Effector memory CD8-positive, alpha-beta T cell (primary cell): ENCODE measurements at regions not wholly inside any gene's neighbourhood (a gene's known extent, or its start where the extent isn't known, plus 50 kb on each side); places are given as distances from the start of the nearest gene placed in this dataset.

Source experiments
- ATAC-seq: fragments of 150-1000 bp; cut with Tn5 transposase; replicated peaks from 2 replicates; pipeline ENCODE4 v1.10.0; 2021; ENCODE audit warnings: mild to moderate bottlenecking, moderate library complexity
- DNase-seq, 3 experiments: peaks; one replicate each; pipeline ENCODE4 v3.0.0; 2021
- H3K27ac Mint-ChIP-seq, 2 donors: one replicate each; pipeline ENCODE4 v1.8.0; 2022; ENCODE audit warnings: mild to moderate bottlenecking in 2 of 2, mixed read lengths in 2 of 2, moderate library complexity in 2 of 2
- H3K27me3 Mint-ChIP-seq, 2 donors: one replicate each; pipeline ENCODE4 v1.8.0; 2022; ENCODE audit warnings: mixed read lengths in 2 of 2
- H3K36me3 Mint-ChIP-seq: one replicate; pipeline ENCODE4 v1.8.0; 2022; ENCODE audit warnings: mild to moderate bottlenecking, moderate library complexity, mixed read lengths; ENCODE audit not compliant: insufficient read depth
- H3K4me1 Mint-ChIP-seq, 2 donors: one replicate each; pipeline ENCODE4 v1.8.0; 2022; ENCODE audit warnings: low read depth in 2 of 2, mixed read lengths in 2 of 2
- H3K4me3 Mint-ChIP-seq, 2 donors: one replicate each; pipeline ENCODE4 v1.8.0; 2022; ENCODE audit warnings: mild to moderate bottlenecking in 2 of 2, mixed read lengths in 2 of 2, moderate library complexity in 2 of 2
- H3K9me3 Mint-ChIP-seq, 2 donors: one replicate each; pipeline ENCODE4 v1.8.0; 2022; ENCODE audit warnings: mixed read lengths in 2 of 2

- no peak overlapping the region for H3K4me3 Mint-ChIP-seq
- no peaks in the 10 kb centered on the region for H3K9me3 Mint-ChIP-seq
- DNase-seq (no peak), ATAC-seq (no peak)
- no peaks in the 10 kb centered on the region for H3K4me1 Mint-ChIP-seq
- peaks cover 0 to 8% of the 10 kb centered on the region in 2 donors for H3K27me3 Mint-ChIP-seq
- no peak overlapping the region for H3K27ac Mint-ChIP-seq
- H3K36me3 Mint-ChIP-seq, result no peaks in the 10 kb centered on the region
These were observed 193.1 kb upstream of the GATB start for GRCh38 chr4:151953795-151954372.

GRCh38 chr4:151953312-151953711 is 192.5 kb upstream of the GATB start:
- no peaks in the 10 kb centered on the region for H3K36me3 Mint-ChIP-seq
- H3K4me1 Mint-ChIP-seq, result no peaks in the 10 kb centered on the region
- no peaks in the 10 kb centered on the region for H3K9me3 Mint-ChIP-seq
- H3K27ac Mint-ChIP-seq, result no peak overlapping the region
- ATAC-seq (no peak), DNase-seq (no peak)
- no peak overlapping the region for H3K4me3 Mint-ChIP-seq
- peaks cover 0 to 8% of the 10 kb centered on the region in 2 donors for H3K27me3 Mint-ChIP-seq

- ATAC-seq (no peak), DNase-seq (no peak)
- no peak overlapping the region for H3K27ac Mint-ChIP-seq
- H3K36me3 Mint-ChIP-seq, result no peaks in the 10 kb centered on the region
- H3K4me3 Mint-ChIP-seq, result no peak overlapping the region
- H3K9me3 Mint-ChIP-seq, result peaks cover 2 to 3% of the 10 kb centered on the region in 2 donors
- peaks cover 0 to 8% of the 10 kb centered on the region in 2 donors for H3K27me3 Mint-ChIP-seq
- H3K4me1 Mint-ChIP-seq, result no peaks in the 10 kb centered on the region
These were observed 192.0 kb upstream of the GATB start for GRCh38 chr4:151952711-151953254.

GRCh38 chr4:151952137-151952536 is 191.3 kb upstream of the GATB start:
- Mint-ChIP-seq H3K27ac (no peak overlapping the region), H3K27me3 (peaks cover 0 to 8% of the 10 kb centered on the region in 2 donors), H3K36me3 (no peaks in the 10 kb centered on the region), H3K4me1 (no peaks in the 10 kb centered on the region), H3K9me3 (peaks cover 5 to 6% of the 10 kb centered on the region in 2 donors), H3K4me3 (no peak overlapping the region)
- ATAC-seq (no peak), DNase-seq (no peak)

GRCh38 chr4:151951671-151952050 is 190.9 kb upstream of the GATB start:
- Mint-ChIP-seq H3K36me3 (no peaks in the 10 kb centered on the region), H3K27me3 (peaks cover 0 to 8% of the 10 kb centered on the region in 2 donors), H3K4me1 (no peaks in the 10 kb centered on the region), H3K4me3 (no peak overlapping the region), H3K9me3 (peaks cover 5 to 6% of the 10 kb centered on the region in 2 donors), H3K27ac (no peak overlapping the region)
- DNase-seq (no peak), ATAC-seq (no peak)

GRCh38 chr4:151950993-151951670 is 190.3 kb upstream of the GATB start:
- DNase-seq, result no peak
- Mint-ChIP-seq H3K36me3 (no peaks in the 10 kb centered on the region), H3K4me1 (no peaks in the 10 kb centered on the region), H3K27me3 (peaks cover 0 to 8% of the 10 kb centered on the region in 2 donors), H3K9me3 (peaks cover 5 to 6% of the 10 kb centered on the region in 2 donors), H3K4me3 (no peak overlapping the region), H3K27ac (no peak overlapping the region)
- no peak for ATAC-seq

GRCh38 chr4:151948351-151949016 is 187.7 kb upstream of the GATB start:
- Mint-ChIP-seq H3K27ac (no peak overlapping the region), H3K36me3 (no peaks in the 10 kb centered on the region), H3K27me3 (peaks cover 0 to 5% of the 10 kb centered on the region in 2 donors), H3K4me3 (no peak overlapping the region), H3K9me3 (peaks cover 6 to 9% of the 10 kb centered on the region in 2 donors), H3K4me1 (no peaks in the 10 kb centered on the region)
- DNase-seq, result no peak
- ATAC-seq, result no peak

GRCh38 chr4:151946718-151947117 is 185.9 kb upstream of the GATB start:
- Mint-ChIP-seq H3K27ac (no peak overlapping the region), H3K4me1 (no peaks in the 10 kb centered on the region), H3K9me3 (peaks cover 6 to 9% of the 10 kb centered on the region in 2 donors), H3K36me3 (no peaks in the 10 kb centered on the region), H3K4me3 (no peak overlapping the region), H3K27me3 (no peaks in the 10 kb centered on the region)
- DNase-seq (no peak), ATAC-seq (no peak)

GRCh38 chr4:151942971-151943370 is 182.2 kb upstream of the GATB start:
- DNase-seq (no peak), ATAC-seq (no peak)
- peaks cover 5 to 6% of the 10 kb centered on the region in 2 donors for H3K4me1 Mint-ChIP-seq
- no peaks in the 10 kb centered on the region for H3K36me3 Mint-ChIP-seq
- H3K9me3 Mint-ChIP-seq, result peaks cover 5 to 9% of the 10 kb centered on the region in 2 donors
- no peak overlapping the region for H3K4me3 Mint-ChIP-seq
- H3K27me3 Mint-ChIP-seq, result no peaks in the 10 kb centered on the region
- no peak overlapping the region for H3K27ac Mint-ChIP-seq

- Mint-ChIP-seq H3K4me1 (peaks cover 5 to 6% of the 10 kb centered on the region in 2 donors), H3K36me3 (no peaks in the 10 kb centered on the region), H3K27ac (no peak overlapping the region), H3K27me3 (peaks cover 0 to 10% of the 10 kb centered on the region in 2 donors), H3K4me3 (no peak overlapping the region), H3K9me3 (peaks cover 0 to 3% of the 10 kb centered on the region in 2 donors)
- DNase-seq (no peak), ATAC-seq (no peak)
These were observed 180.3 kb upstream of the GATB start for GRCh38 chr4:151940926-151941617.

GRCh38 chr4:151940291-151940690 is 179.5 kb upstream of the GATB start:
- Mint-ChIP-seq H3K4me1 (peaks cover 5 to 6% of the 10 kb centered on the region in 2 donors), H3K36me3 (no peaks in the 10 kb centered on the region), H3K27ac (no peak overlapping the region), H3K9me3 (no peaks in the 10 kb centered on the region), H3K27me3 (peaks cover 0 to 10% of the 10 kb centered on the region in 2 donors), H3K4me3 (no peak overlapping the region)
- ATAC-seq (peak; percentile 24), DNase-seq (no peak)

- Mint-ChIP-seq H3K27me3 (peaks cover 0 to 10% of the 10 kb centered on the region in 2 donors), H3K27ac (no peak overlapping the region), H3K9me3 (no peaks in the 10 kb centered on the region), H3K4me1 (peaks cover 5 to 6% of the 10 kb centered on the region in 2 donors), H3K36me3 (no peaks in the 10 kb centered on the region), H3K4me3 (no peak overlapping the region)
- ATAC-seq (no peak), DNase-seq (no peak)
These were observed 178.9 kb upstream of the GATB start for GRCh38 chr4:151939670-151940069.

GRCh38 chr4:151935411-151935810 is 174.6 kb upstream of the GATB start:
- Mint-ChIP-seq H3K27ac (no peak overlapping the region), H3K36me3 (no peaks in the 10 kb centered on the region), H3K4me3 (no peak overlapping the region), H3K27me3 (peaks cover 0 to 10% of the 10 kb centered on the region in 2 donors), H3K4me1 (peaks cover 2 to 7% of the 10 kb centered on the region in 2 donors), H3K9me3 (no peaks in the 10 kb centered on the region)
- no peak for DNase-seq
- ATAC-seq, result no peak
